Mesodermal cell (in vitro differentiated cells): ENCODE measurements at regions not wholly inside any gene's neighbourhood (a gene's known extent, or its start where the extent isn't known, plus 50 kb on each side); places are given as distances from the start of the nearest gene placed in this dataset.
"Not testable (repeated sequence)": the region's sequence is repeated elsewhere in the genome, so short reads cannot be mapped to it uniquely, and the experiment has no call there.

ENCODE experiments used
- H3K27ac ChIP-seq: 2 replicates; pipeline ENCODE4 v1.7.0; 2013; ENCODE audit warnings: mild to moderate bottlenecking, low read depth, low read length, moderate library complexity; ENCODE audit not compliant: severe bottlenecking
- H3K36me3 ChIP-seq: 2 replicates; pipeline ENCODE4 v1.7.1; 2013; ENCODE audit warnings: mild to moderate bottlenecking, low read length, moderate library complexity; ENCODE audit not compliant: control insufficient read depth, insufficient read depth
- H3K4me1 ChIP-seq: one replicate; pipeline ENCODE4 v1.7.1; 2013; ENCODE audit warnings: mild to moderate bottlenecking, low read length; ENCODE audit not compliant: insufficient read depth, control insufficient read depth, poor library complexity, severe bottlenecking
- H3K4me3 ChIP-seq: 2 replicates; pipeline ENCODE4 v1.7.0; 2013; ENCODE audit warnings: low read length, control low read depth, mild to moderate bottlenecking; ENCODE audit not compliant: insufficient read depth, poor library complexity, severe bottlenecking; ENCODE audit errors: extremely low read depth
- H3K9me3 ChIP-seq: 2 replicates; pipeline ENCODE4 v1.7.1; 2013; ENCODE audit warnings: mild to moderate bottlenecking, low read length, moderate library complexity; ENCODE audit not compliant: control insufficient read depth
- WGBS, 2 experiments: methylation state at CpG; one replicate each; pipeline ENCODE4 v1.1.5; 2013; ENCODE audit warnings: missing lambda C conversion rate in 2 of 2; ENCODE audit not compliant: insufficient coverage in 2 of 2; 5-methylcytosine and 5-hydroxymethylcytosine counted together

DNA sequence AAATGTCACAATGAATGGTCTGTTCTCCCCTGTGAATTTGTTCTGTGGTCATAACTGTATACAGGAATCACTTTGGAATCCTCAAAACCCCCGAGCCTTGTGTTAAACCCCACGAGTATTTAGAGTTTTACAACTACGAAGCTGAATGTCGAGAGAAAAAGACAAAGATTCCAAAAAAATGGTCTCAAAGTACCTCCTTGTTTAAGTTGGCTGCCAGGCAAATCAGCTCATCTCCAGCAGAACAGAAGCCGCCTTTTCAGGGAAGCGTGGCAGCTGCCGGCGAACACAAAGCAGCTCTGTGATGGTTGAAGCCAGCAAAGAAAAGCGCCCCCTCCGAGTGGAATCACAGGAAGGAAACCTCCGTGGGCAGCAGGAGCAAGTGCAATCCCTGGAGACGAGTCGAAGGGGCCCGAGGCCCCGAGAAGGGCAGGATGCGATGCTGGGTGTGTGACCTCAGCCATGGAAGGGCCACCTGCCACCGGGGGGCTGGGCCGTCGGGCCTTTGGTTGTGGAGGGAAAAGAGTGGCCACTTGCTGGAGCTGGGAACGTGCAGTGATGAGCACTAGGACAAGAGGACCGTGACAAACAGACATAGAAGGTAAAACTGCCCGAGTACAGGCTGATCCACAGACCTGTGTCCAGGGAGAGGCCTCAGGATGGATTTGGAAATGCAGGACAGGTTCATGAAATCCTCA is 706.4 kb downstream of the SEMA5A start:
- H3K27ac ChIP-seq = peak overlapping the region; percentile 82
- WGBS, 2 experiments = 89% methylated on average over 22 of the region's 22 CpGs

DNA sequence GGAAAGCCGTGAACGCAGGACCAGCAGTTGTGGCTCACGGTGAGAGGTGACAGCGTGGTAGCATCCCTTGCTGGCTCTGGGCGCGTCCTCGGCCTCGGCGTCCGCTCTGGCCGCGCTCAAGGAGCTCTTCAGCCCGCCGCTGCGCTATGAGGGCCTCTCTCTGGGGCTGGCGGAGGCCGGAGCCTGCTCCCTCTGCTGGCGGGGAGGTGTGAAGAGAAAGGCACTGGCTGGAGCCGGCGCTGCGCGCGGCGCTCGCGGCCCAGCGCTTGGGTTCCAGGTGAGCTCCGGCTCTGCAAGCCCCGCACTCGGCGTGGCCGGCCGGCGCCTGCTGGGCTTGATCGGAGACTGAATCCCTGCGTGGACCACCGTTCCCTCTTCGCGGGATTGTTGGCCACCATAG is 705.6 kb downstream of the SEMA5A start:
- peaks cover 11% of the 10 kb centered on the region for H3K4me1 ChIP-seq
- 92 to 98% methylated on average over 27 to 29 of the region's 39 CpGs for WGBS, 2 experiments
- H3K27ac ChIP-seq = no peak overlapping the region

More for the DNA sequence above, 706.4 kb downstream of the SEMA5A start:
- H3K4me3 ChIP-seq = no peak overlapping the region
- no peaks in the 10 kb centered on the region for H3K36me3 ChIP-seq
- peaks cover 7% of the 10 kb centered on the region for H3K4me1 ChIP-seq
- no peaks in the 10 kb centered on the region for H3K9me3 ChIP-seq

DNA sequence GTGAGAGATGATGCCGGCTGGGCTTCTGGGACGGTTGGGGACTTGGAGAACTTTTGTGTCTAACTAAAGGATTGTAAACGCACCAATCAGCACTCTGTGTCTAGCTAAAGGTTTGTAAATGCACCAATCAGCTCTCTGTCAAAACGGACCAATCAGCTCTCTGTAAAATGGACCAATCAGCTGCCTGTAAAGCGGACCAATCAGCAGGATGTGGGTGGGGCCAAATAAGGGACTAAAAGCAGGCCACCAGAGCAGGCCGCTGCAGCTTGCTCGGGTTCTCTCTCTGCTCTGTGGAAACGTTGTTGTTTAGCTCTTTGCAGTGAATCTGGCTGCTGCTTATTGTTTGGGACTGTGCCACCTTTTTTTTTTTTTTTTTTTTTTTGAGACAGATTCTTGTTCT is 705.1 kb downstream of the SEMA5A start:
- whole genome bisulfite sequencing, 2 experiments = 86 to 90% methylated on average over 4 to 6 of the region's 8 CpGs
- H3K36me3 ChIP-seq, H3K9me3 ChIP-seq, H3K4me3 ChIP-seq, H3K27ac ChIP-seq: not testable (repeated sequence)
- peaks cover 11% of the 10 kb centered on the region for H3K4me1 ChIP-seq

More for the DNA sequence above, 705.6 kb downstream of the SEMA5A start:
- Histone ChIP-seq H3K9me3 (no peaks in the 10 kb centered on the region), H3K36me3 (no peaks in the 10 kb centered on the region), H3K4me3 (no peak overlapping the region)

DNA sequence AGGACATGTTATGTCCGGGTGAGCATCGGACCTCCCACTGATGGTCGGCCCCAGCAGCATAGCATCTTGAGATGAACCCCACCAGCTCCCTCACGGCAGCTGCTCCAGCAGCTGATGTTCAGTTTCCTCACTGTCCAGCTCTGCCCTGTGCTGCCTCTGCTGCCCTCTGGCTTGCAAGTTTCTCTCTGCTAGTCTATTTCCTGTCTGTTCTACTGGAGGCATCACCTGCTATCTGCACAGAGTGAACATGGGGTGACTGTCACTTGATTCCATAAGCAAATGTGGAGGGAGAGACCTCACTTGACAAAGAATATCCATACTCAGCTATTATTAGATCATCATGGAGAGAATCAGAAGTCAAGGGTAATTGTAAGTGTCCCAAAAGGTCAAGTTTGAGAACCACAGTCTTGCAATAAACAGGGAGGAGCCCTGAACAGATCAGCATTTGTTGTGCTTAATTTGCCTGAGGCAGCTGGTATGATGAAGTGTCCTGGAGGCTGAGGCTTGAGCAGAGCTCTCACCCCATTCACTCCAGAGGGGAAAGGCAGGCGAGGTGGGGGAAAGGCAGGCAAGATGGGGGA is 702.8 kb downstream of the SEMA5A start:
- no peak overlapping the region for H3K27ac ChIP-seq
- peaks cover 11% of the 10 kb centered on the region for H3K4me1 ChIP-seq
- H3K36me3 ChIP-seq = no peaks in the 10 kb centered on the region
- H3K9me3 ChIP-seq = no peaks in the 10 kb centered on the region
- WGBS, 2 experiments = 84 to 87% methylated on average over 4 to 5 of the region's 5 CpGs
- no peak overlapping the region for H3K4me3 ChIP-seq

- WGBS, 2 experiments = 69 to 81% methylated on average over 4 to 6 of the region's 7 CpGs
- no peaks in the 10 kb centered on the region for H3K9me3 ChIP-seq
- H3K4me3 ChIP-seq = no peak overlapping the region
- no peaks in the 10 kb centered on the region for H3K36me3 ChIP-seq
- H3K4me1 ChIP-seq = peaks cover 11% of the 10 kb centered on the region
- H3K27ac ChIP-seq = peak overlapping the region; percentile 36
These were observed 702.1 kb downstream of the SEMA5A start for GRCh38 chr5:8843771-8844170.

DNA sequence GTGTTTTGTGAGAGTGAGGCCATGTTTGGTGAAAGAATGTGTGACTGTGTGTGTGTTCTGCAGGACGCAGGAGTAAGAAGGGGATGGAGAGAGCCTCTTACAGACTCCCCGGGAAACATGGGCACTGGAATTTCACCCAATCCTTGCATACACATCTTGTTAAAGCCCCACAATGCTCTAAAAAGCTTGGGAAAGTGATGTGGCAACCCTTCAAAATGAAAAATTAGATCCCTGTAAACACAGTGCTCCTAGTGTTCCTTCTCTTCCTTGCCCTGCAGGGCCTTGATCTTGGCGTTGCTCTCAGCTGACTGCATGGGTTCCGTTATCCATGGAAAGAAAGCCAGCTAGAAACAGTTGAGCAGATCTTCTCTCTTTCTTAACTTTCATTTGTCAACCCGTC is 701.7 kb downstream of the SEMA5A start:
- Histone ChIP-seq H3K27ac (peak overlapping the region; percentile 36), H3K4me3 (no peak overlapping the region), H3K4me1 (peaks cover 11% of the 10 kb centered on the region), H3K9me3 (no peaks in the 10 kb centered on the region), H3K36me3 (no peaks in the 10 kb centered on the region)
- WGBS, 2 experiments = 89 to 95% methylated on average over 2 of the region's 5 CpGs

DNA sequence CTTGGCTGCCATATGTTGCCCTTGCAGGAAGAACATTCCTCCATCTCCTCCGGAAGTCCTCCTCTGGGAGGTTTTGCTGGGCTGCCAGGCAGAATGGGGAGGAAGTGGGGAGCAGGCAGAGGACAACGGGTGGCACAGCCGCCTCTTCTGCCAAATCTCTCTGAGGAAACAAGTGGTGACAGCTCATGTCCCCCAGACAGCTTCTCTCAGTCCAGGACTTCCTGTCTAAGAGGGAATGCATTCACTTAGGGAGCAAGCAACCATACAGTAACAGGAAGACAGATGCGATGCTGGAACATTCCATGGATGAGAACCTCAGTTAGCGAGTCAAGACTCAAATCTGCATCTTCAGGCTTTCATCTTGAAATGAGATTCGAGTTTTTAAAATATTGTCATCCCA is 701.0 kb downstream of the SEMA5A start:
- Histone ChIP-seq H3K9me3 (no peaks in the 10 kb centered on the region), H3K36me3 (no peaks in the 10 kb centered on the region), H3K4me3 (no peak overlapping the region), H3K4me1 (peaks cover 8% of the 10 kb centered on the region), H3K27ac (no peak overlapping the region)
- WGBS, 2 experiments = 90 to 94% methylated on average over 3 to 5 of the region's 6 CpGs

- WGBS, 2 experiments = 83 to 89% methylated on average over 3 to 5 of the region's 5 CpGs
- no peaks in the 10 kb centered on the region for H3K36me3 ChIP-seq
- H3K4me1 ChIP-seq = peaks cover 8% of the 10 kb centered on the region
- no peaks in the 10 kb centered on the region for H3K9me3 ChIP-seq
- no peak overlapping the region for H3K4me3 ChIP-seq
- H3K27ac ChIP-seq = no peak overlapping the region
These were observed 700.6 kb downstream of the SEMA5A start for GRCh38 chr5:8845296-8845695.

GRCh38 chr5:8848366-8848765 is 697.5 kb downstream of the SEMA5A start:
- WGBS, 2 experiments = 72 to 85% methylated on average over 4 to 6 of the region's 7 CpGs
- H3K27ac ChIP-seq = no peak overlapping the region

DNA sequence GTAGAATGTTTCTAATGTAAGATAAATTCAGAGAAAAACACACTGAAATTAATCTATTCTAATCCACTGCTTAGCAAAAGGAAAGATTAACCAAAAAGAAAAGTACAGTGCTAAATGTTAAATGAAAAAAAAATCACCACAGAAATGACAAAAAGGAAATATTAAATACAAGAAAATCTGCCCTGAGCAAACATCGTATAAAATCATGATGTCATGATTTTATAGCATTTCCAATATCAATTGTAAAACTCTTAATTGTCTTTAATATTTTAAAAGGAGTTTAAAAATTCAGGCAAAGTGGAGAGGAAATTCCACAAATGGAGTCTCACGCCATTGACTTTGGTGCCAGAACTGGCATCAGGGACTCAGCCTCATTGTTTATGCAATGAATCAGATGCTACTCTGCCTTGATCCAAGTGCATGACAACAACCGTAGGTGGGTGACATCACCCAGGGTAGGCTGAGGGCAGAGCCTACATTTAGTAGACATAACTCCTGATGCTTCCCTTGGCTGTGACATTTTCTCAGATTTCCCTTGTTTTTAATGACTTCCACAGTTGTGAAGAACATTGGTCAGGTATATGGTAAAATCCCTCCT is 696.8 kb downstream of the SEMA5A start:
- Histone ChIP-seq H3K9me3 (no peaks in the 10 kb centered on the region), H3K4me1 (peaks cover 5% of the 10 kb centered on the region), H3K4me3 (no peak overlapping the region), H3K27ac (no peak overlapping the region), H3K36me3 (no peaks in the 10 kb centered on the region)
- WGBS, 2 experiments = 83 to 94% methylated on average over 2 of the region's 3 CpGs

More at GRCh38 chr5:8848366-8848765, 697.5 kb downstream of the SEMA5A start:
- Histone ChIP-seq H3K4me1 (peaks cover 5% of the 10 kb centered on the region), H3K36me3 (no peaks in the 10 kb centered on the region), H3K4me3 (no peak overlapping the region), H3K9me3 (no peaks in the 10 kb centered on the region)

DNA sequence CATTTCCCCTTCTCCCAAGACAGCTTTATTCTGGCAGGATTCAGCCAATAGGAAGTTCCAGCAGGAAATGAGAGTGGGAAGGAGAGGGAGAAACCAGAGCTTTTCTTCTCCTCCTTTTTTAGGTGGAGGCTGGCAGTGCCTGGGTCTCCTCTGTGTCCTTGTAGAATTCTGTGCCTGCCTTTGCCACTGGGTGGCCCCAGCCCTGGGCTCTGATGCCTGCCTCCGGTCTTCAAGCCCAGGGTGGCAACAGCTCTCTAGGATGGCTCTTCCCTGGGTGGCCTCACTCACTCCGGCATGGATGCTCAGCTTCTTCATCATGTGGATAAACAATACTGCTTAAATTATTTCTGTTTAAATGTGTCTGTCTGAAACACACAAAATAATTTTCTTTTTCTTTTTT is 694.8 kb downstream of the SEMA5A start:
- Histone ChIP-seq H3K4me3 (no peak overlapping the region), H3K27ac (no peak overlapping the region), H3K36me3 (no peaks in the 10 kb centered on the region), H3K4me1 (no peaks in the 10 kb centered on the region), H3K9me3 (no peaks in the 10 kb centered on the region)
- 60 to 100% methylated on average over 1 of the region's 2 CpGs for WGBS, 2 experiments
